ENCODE measurements at regions not wholly inside any gene's neighbourhood (a gene's known extent, or its start where the extent isn't known, plus 50 kb on each side); places are given as distances from the start of the nearest gene placed in this dataset.

- H3K27me3 Mint-ChIP-seq: peaks cover 41% of the 10 kb centered on the region
Measured at GRCh38 chr13:111893071-111893606, 173.8 kb upstream of the SOX1 start.

GRCh38 chr13:111893607-111894443 lies 173.1 kb upstream of the SOX1 start:
- Mint-ChIP-seq H3K4me1 (no peaks in the 10 kb centered on the region), H3K27ac (no peak overlapping the region), H3K4me3 (no peak overlapping the region), H3K36me3 (ENCODE audit: low read depth) (no peaks in the 10 kb centered on the region), H3K27me3 (peaks cover 41% of the 10 kb centered on the region)
- no peaks in the 10 kb centered on the region for H3K9me3 ChIP-seq (ENCODE audit: control insufficient read depth, low read length, poor library complexity, severe bottlenecking)
- DNase-seq (no peak), ATAC-seq (no peak)

More at GRCh38 chr13:111893071-111893606, 173.8 kb upstream of the SOX1 start:
- no peak overlapping the region for H3K27ac Mint-ChIP-seq
- DNase-seq (no peak), ATAC-seq (no peak)
- no peaks in the 10 kb centered on the region for H3K4me1 Mint-ChIP-seq
- H3K4me3 Mint-ChIP-seq: no peak overlapping the region
- H3K36me3 Mint-ChIP-seq (ENCODE audit: low read depth): no peaks in the 10 kb centered on the region
- no peaks in the 10 kb centered on the region for H3K9me3 ChIP-seq (ENCODE audit: control insufficient read depth, low read length, poor library complexity, severe bottlenecking)

GRCh38 chr13:111895896-111896821 lies 170.8 kb upstream of the SOX1 start:
- no peak overlapping the region for H3K27ac Mint-ChIP-seq
- no peaks in the 10 kb centered on the region for H3K4me1 Mint-ChIP-seq
- no peak for DNase-seq
- peaks cover 33% of the 10 kb centered on the region for H3K27me3 Mint-ChIP-seq
- H3K9me3 ChIP-seq (ENCODE audit: control insufficient read depth, low read length, poor library complexity, severe bottlenecking): no peaks in the 10 kb centered on the region
- no peak overlapping the region for H3K4me3 Mint-ChIP-seq
- no peaks in the 10 kb centered on the region for H3K36me3 Mint-ChIP-seq (ENCODE audit: low read depth)
- ATAC-seq: no peak

DNA sequence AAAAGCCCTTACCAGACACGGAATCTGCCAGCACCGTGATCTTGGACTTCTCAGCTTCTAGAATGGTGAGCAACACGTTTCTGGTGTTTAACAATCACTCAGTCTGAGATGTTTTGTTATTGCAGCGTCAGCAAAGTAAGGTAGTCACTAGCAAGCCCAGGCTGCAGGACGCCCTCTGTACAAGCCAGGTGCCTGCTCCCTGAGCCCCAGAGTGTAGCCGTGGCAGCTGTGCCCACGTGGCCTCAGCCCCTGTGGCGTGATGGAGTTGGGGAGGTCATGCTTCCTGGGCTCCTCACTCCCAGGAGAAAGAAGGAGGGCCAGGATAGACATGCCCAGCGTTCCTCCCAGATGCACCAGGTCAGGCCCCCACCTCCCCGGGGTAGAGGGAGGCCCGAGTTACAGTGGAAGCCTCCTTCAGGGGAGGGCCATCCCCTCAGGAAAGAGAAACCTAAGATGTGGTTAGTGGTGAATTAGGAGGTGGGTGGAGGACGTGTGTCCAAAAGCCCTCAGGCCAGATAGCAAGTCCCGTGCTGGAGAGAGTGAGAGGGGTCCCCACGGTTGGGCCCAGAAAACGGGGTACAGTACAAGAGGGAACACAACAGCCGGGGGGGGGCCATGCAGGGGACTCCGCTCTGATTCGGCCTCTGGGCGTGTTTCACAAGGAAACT lies 169.6 kb upstream of the SOX1 start:
- H3K9me3 ChIP-seq (ENCODE audit: control insufficient read depth, low read length, poor library complexity, severe bottlenecking): no peaks in the 10 kb centered on the region
- ATAC-seq: no peak
- no peaks in the 10 kb centered on the region for H3K4me1 Mint-ChIP-seq
- H3K27ac Mint-ChIP-seq: no peak overlapping the region
- peak overlapping the region; percentile 5 for H3K4me3 Mint-ChIP-seq
- no peak for DNase-seq
- H3K27me3 Mint-ChIP-seq: peaks cover 31% of the 10 kb centered on the region
- no peaks in the 10 kb centered on the region for H3K36me3 Mint-ChIP-seq (ENCODE audit: low read depth)

DNA sequence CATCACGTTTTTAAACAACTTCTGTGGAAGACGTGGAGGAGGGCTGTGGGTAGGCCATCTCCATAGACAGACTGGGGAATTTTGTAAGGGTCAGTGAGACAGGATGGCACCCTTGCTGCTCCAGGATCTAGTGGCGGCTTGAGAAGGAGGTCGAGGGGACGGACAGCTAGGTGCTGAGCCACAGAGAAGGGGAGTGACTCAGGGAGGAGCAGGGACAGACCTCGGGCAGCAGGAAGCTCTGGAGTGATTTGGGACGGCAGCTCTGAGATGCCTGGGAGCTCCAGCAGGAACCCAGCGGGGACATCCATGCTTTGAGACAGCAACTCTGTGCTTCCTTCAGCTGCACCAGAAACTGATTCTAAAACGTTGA lies 169.1 kb upstream of the SOX1 start:
- no peaks in the 10 kb centered on the region for H3K4me1 Mint-ChIP-seq
- no peaks in the 10 kb centered on the region for H3K9me3 ChIP-seq (ENCODE audit: control insufficient read depth, low read length, poor library complexity, severe bottlenecking)
- H3K4me3 Mint-ChIP-seq: no peak overlapping the region
- H3K27ac Mint-ChIP-seq: no peak overlapping the region
- DNase-seq: no peak
- no peak for ATAC-seq
- no peaks in the 10 kb centered on the region for H3K36me3 Mint-ChIP-seq (ENCODE audit: low read depth)
- peaks cover 26% of the 10 kb centered on the region for H3K27me3 Mint-ChIP-seq

- H3K9me3 ChIP-seq (ENCODE audit: control insufficient read depth, low read length, poor library complexity, severe bottlenecking): no peaks in the 10 kb centered on the region
- no peak overlapping the region for H3K27ac Mint-ChIP-seq
- no peak overlapping the region for H3K4me3 Mint-ChIP-seq
- peaks cover 23% of the 10 kb centered on the region for H3K27me3 Mint-ChIP-seq
- ATAC-seq: no peak
- no peak for DNase-seq
- H3K36me3 Mint-ChIP-seq (ENCODE audit: low read depth): no peaks in the 10 kb centered on the region
- H3K4me1 Mint-ChIP-seq: no peaks in the 10 kb centered on the region
Measured at GRCh38 chr13:111898956-111899713, 167.8 kb upstream of the SOX1 start.

- Mint-ChIP-seq H3K4me1 (no peaks in the 10 kb centered on the region), H3K4me3 (no peak overlapping the region), H3K36me3 (ENCODE audit: low read depth) (no peaks in the 10 kb centered on the region), H3K27ac (no peak overlapping the region), H3K27me3 (peaks cover 17% of the 10 kb centered on the region)
- DNase-seq (no peak), ATAC-seq (no peak)
- H3K9me3 ChIP-seq (ENCODE audit: control insufficient read depth, low read length, poor library complexity, severe bottlenecking): no peaks in the 10 kb centered on the region
Measured at GRCh38 chr13:111899714-111900389, 167.1 kb upstream of the SOX1 start.

DNA sequence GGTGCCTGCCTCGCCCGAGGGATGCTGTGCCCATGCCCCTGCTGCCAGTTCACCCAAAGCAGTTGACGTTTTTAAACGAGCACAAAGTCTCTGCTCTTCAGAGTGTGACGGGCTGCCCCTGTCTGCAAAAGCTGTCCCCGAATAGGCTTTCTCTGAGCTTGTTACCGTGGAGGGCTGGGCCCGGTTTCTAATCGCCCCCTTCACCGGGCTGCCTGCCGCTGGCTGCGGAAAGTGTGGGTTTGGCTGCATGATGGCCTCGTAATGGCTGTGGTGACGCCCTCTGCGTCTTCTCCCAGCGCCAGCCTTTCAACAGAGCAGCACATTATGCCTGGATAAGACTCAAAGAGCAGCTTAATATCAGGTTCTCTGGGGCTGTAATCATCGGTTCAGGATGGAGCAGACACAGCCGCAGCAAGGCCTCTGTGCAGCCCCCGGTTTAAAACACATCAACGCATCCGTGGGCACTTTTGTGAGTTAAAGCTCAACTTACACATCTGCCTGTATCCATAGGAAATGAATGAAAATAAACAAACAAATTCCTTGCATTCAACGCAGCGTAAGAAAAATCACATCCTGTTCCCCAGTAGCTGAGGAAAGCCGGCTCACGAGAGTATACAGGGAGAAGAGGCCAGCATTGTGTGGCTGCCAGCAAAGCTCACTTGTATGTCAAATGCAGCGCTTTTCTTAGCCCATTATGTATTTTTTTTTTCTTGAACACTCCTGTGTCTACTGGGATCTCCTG lies 166.4 kb upstream of the SOX1 start:
- H3K27ac Mint-ChIP-seq: no peak overlapping the region
- no peak overlapping the region for H3K4me3 Mint-ChIP-seq
- no peak for DNase-seq
- no peaks in the 10 kb centered on the region for H3K36me3 Mint-ChIP-seq (ENCODE audit: low read depth)
- ATAC-seq: no peak
- no peaks in the 10 kb centered on the region for H3K4me1 Mint-ChIP-seq
- peaks cover 16% of the 10 kb centered on the region for H3K27me3 Mint-ChIP-seq
- H3K9me3 ChIP-seq (ENCODE audit: control insufficient read depth, low read length, poor library complexity, severe bottlenecking): no peaks in the 10 kb centered on the region

- no peak for ATAC-seq
- no peak overlapping the region for H3K27ac Mint-ChIP-seq
- peaks cover 14% of the 10 kb centered on the region for H3K27me3 Mint-ChIP-seq
- H3K36me3 Mint-ChIP-seq (ENCODE audit: low read depth): no peaks in the 10 kb centered on the region
- no peak overlapping the region for H3K4me3 Mint-ChIP-seq
- no peak for DNase-seq
- no peaks in the 10 kb centered on the region for H3K4me1 Mint-ChIP-seq
- H3K9me3 ChIP-seq (ENCODE audit: control insufficient read depth, low read length, poor library complexity, severe bottlenecking): no peaks in the 10 kb centered on the region
Measured at GRCh38 chr13:111901267-111901915, 165.6 kb upstream of the SOX1 start.

DNA sequence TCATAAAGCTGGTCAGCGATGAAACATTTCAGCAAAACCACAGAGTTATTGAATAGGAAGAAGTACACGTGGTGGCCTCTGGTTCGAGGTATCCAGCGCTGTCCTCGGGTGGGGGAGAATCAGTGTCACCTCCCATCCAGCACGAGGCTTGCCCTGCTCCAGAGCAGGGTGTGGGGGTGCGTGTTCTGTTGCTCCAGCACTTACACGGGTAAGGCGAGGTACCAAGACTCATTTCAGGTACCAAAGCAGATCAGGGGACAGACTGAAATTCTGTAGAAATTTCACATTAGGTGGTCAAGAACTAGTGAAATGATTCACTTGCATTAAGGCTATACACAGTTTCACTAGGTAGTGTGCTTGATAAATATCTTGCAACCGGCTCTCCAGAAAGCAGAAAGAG lies 164.2 kb upstream of the SOX1 start:
- no peak for ATAC-seq
- no peak overlapping the region for H3K4me3 Mint-ChIP-seq
- no peak for DNase-seq
- H3K27me3 Mint-ChIP-seq: peaks cover under 1% of the 10 kb centered on the region
- H3K36me3 Mint-ChIP-seq (ENCODE audit: low read depth): no peaks in the 10 kb centered on the region
- no peaks in the 10 kb centered on the region for H3K4me1 Mint-ChIP-seq
- no peaks in the 10 kb centered on the region for H3K9me3 ChIP-seq (ENCODE audit: control insufficient read depth, low read length, poor library complexity, severe bottlenecking)
- no peak overlapping the region for H3K27ac Mint-ChIP-seq

DNA sequence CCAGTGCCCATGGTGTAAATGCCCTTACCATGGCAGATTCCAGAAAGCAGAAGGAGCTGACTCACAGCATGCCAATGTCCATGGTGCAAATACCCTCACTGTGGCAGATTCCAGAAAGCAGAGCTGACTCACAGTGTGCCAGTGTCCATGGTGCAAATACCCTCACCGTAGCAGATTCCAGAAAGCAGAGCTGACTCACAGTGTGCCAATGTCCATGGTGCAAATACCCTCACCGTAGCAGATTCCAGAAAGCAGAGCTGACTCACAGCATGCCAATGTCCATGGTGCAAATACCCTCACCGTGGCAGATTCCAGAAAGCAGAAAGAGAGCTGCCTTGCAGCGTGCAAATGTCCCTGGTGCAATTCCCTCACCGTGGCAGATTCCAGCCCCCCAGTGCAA lies 163.8 kb upstream of the SOX1 start:
- no peak overlapping the region for H3K4me3 Mint-ChIP-seq
- no peaks in the 10 kb centered on the region for H3K4me1 Mint-ChIP-seq
- H3K27me3 Mint-ChIP-seq: no peaks in the 10 kb centered on the region
- ATAC-seq: no peak
- DNase-seq: no peak
- no peaks in the 10 kb centered on the region for H3K9me3 ChIP-seq (ENCODE audit: control insufficient read depth, low read length, poor library complexity, severe bottlenecking)
- H3K27ac Mint-ChIP-seq: no peak overlapping the region
- no peaks in the 10 kb centered on the region for H3K36me3 Mint-ChIP-seq (ENCODE audit: low read depth)

Measured in T-helper 17 cell (primary cell).